ENCODE measurements at regions not wholly inside any gene's neighbourhood (a gene's known extent, or its start where the extent isn't known, plus 50 kb on each side); places are given as distances from the start of the nearest gene placed in this dataset.

DNA sequence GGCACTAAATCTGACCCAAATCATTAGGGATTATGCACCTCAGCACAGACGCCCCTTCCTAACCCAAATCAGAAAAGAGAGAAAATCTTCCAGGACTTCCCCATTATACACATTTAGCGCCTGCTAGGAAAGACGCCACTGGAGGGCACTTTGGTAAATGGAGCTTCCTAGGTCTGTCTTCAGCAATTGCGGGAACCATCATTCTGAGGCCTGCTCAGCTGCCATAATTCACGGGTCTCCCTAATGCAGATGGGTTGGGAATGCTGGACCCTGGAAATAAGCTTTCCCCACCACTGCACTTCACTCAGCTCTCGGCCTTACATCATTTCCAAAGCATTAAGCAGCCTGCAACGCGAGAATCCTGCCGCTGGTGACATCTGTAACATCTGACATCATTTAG is 86.2 kb upstream of the OPCML start:
- intact Hi-C loops (cut with micrococcal nuclease) = no loop called here

More for the DNA sequence above, 86.2 kb upstream of the OPCML start:
- in situ Hi-C loops (cut with MboI; ENCODE audit: low sequenced_read_pairs) = no loop called here
- no peak overlapping the region for H4K91ac ChIP-seq (ENCODE audit: insufficient read depth, low read depth, low read length)
- no peak overlapping the region for H3K27ac ChIP-seq (ENCODE audit: insufficient read depth, low read length)
- no TSS peak for BruUV-seq (replicated peaks)
- H3K4ac ChIP-seq (ENCODE audit: low read depth, low read length) = no peak overlapping the region
- no peak overlapping the region for H3K18ac ChIP-seq (ENCODE audit: low read depth, low read length)
- H2BK15ac ChIP-seq (ENCODE audit: low read depth, low read length) = no peak overlapping the region
- H3K4me2 ChIP-seq (ENCODE audit: low read depth, low read length) = no peak overlapping the region
- no peak overlapping the region for H4K8ac ChIP-seq (ENCODE audit: low read depth in 2 of 2, low read length in 2 of 2)
- H2BK20ac ChIP-seq (ENCODE audit: low read depth, low read length) = no peak overlapping the region
- H2AK9ac ChIP-seq (replicated peaks; ENCODE audit: low read depth, low read length, poor library complexity) = no peak overlapping the region
- no peak overlapping the region for H3K4me3 ChIP-seq (ENCODE audit: insufficient read depth, low read depth, low read length)
- H2AFZ ChIP-seq (replicated peaks; ENCODE audit: low read length, poor library complexity) = no peak overlapping the region
- dilution Hi-C loops (cut with HindIII; ENCODE audit: low sequenced_read_pairs, unreplicated experiment) = no loop called here
- TF ChIP-seq CHD1 (IDR thresholded peaks at IDR 0.05; ENCODE audit: low read depth, low read length) = no peak
- no peak for TF ChIP-seq POLR2A (IDR thresholded peaks at IDR 0.05; ENCODE audit: low read depth, low read length)
- TF ChIP-seq, protein P1, sequence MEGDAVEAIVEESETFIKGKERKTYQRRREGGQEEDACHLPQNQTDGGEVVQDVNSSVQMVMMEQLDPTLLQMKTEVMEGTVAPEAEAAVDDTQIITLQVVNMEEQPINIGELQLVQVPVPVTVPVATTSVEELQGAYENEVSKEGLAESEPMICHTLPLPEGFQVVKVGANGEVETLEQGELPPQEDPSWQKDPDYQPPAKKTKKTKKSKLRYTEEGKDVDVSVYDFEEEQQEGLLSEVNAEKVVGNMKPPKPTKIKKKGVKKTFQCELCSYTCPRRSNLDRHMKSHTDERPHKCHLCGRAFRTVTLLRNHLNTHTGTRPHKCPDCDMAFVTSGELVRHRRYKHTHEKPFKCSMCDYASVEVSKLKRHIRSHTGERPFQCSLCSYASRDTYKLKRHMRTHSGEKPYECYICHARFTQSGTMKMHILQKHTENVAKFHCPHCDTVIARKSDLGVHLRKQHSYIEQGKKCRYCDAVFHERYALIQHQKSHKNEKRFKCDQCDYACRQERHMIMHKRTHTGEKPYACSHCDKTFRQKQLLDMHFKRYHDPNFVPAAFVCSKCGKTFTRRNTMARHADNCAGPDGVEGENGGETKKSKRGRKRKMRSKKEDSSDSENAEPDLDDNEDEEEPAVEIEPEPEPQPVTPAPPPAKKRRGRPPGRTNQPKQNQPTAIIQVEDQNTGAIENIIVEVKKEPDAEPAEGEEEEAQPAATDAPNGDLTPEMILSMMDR (conservative IDR thresholded peaks at IDR 0.05; ENCODE audit: low read depth, low read length) = no peak
- no peak for TF ChIP-seq CEBPB (IDR thresholded peaks at IDR 0.05; ENCODE audit: low read depth, low read length)
- no peak for TF ChIP-seq RAD21 (IDR thresholded peaks at IDR 0.05; ENCODE audit: low read length)
- TF ChIP-seq, protein P2, sequence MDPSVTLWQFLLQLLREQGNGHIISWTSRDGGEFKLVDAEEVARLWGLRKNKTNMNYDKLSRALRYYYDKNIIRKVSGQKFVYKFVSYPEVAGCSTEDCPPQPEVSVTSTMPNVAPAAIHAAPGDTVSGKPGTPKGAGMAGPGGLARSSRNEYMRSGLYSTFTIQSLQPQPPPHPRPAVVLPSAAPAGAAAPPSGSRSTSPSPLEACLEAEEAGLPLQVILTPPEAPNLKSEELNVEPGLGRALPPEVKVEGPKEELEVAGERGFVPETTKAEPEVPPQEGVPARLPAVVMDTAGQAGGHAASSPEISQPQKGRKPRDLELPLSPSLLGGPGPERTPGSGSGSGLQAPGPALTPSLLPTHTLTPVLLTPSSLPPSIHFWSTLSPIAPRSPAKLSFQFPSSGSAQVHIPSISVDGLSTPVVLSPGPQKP (IDR thresholded peaks at IDR 0.05; ENCODE audit: borderline replicate concordance, low read depth, low read length) = no peak
- no peak for TF ChIP-seq SMC3 (IDR thresholded peaks at IDR 0.05; ENCODE audit: low read depth, low read length)
- no peak for TF ChIP-seq NFE2L2 (IDR thresholded peaks at IDR 0.05; ENCODE audit: low read depth, low read length)
- TF ChIP-seq MAFK (IDR thresholded peaks at IDR 0.05; ENCODE audit: low read depth, low read length) = no peak
- TF ChIP-seq, protein P3, sequence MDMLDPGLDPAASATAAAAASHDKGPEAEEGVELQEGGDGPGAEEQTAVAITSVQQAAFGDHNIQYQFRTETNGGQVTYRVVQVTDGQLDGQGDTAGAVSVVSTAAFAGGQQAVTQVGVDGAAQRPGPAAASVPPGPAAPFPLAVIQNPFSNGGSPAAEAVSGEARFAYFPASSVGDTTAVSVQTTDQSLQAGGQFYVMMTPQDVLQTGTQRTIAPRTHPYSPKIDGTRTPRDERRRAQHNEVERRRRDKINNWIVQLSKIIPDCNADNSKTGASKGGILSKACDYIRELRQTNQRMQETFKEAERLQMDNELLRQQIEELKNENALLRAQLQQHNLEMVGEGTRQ (IDR thresholded peaks at IDR 0.05; ENCODE audit: low read depth, low read length) = no peak
- no peak for TF ChIP-seq BHLHE40 (IDR thresholded peaks at IDR 0.05; ENCODE audit: low read depth, low read length)
- H2AK5ac ChIP-seq (ENCODE audit: low read depth, low read length) = no peak overlapping the region
- POLR2A ChIA-PET (ENCODE audit: unreplicated experiment) = no interaction called here
- no peaks in the 10 kb centered on the region for H3K9me1 ChIP-seq (ENCODE audit: insufficient read depth, low read length)
- H4K20me1 ChIP-seq (ENCODE audit: insufficient read depth, low read length) = no peaks in the 10 kb centered on the region
- no peak overlapping the region for H3K9ac ChIP-seq (ENCODE audit: low read depth, low read length)
- no peak overlapping the region for H4K5ac ChIP-seq (ENCODE audit: low read depth, low read length)
- CTCF ChIA-PET = no interaction called here
- WGBS, 2 experiments (ENCODE audit: extremely low coverage in 2 of 2, insufficient read length in 1 of 2) = no CpG with 5 or more reads among the region's 9 CpGs
- no peaks in the 10 kb centered on the region for H3K36me3 ChIP-seq (ENCODE audit: control insufficient read depth, insufficient read depth, low read length)
- no peaks in the 10 kb centered on the region for H3K79me1 ChIP-seq (ENCODE audit: low read depth in 1 of 2, low read length in 2 of 2)
- H3K56ac ChIP-seq (ENCODE audit: extremely low read depth, insufficient read depth, low read length) = no peak overlapping the region
- ATAC-seq (ENCODE audit: low read depth) (no peak), DNase-seq (no peak)
- no peaks in the 10 kb centered on the region for H3K27me3 ChIP-seq (ENCODE audit: control insufficient read depth, insufficient read depth, low read length)
- H3K4me1 ChIP-seq (ENCODE audit: control insufficient read depth, insufficient read depth, low read length) = no peaks in the 10 kb centered on the region
- H3K9me3 ChIP-seq (ENCODE audit: control insufficient read depth, insufficient read depth, low read length) = peaks cover 19% of the 10 kb centered on the region
- no peak overlapping the region for H3K14ac ChIP-seq (replicated peaks; ENCODE audit: low read depth, low read length)
- H2BK120ac ChIP-seq (ENCODE audit: low read depth, low read length) = no peak overlapping the region
- no peak overlapping the region for H2BK5ac ChIP-seq (ENCODE audit: low read depth, low read length, poor library complexity, severe bottlenecking)
- no peak overlapping the region for H3K23ac ChIP-seq (ENCODE audit: low read depth, low read length)
